ENCODE measurements at regions not wholly inside any gene's neighbourhood (a gene's known extent, or its start where the extent isn't known, plus 50 kb on each side); places are given as distances from the start of the nearest gene placed in this dataset.

GRCh38 chr1:199160521-199161318 is 521.9 kb downstream of the PTPRC start:
- no peak for TF ChIP-seq CTCF (IDR thresholded peaks at IDR 0.05 in 4 of 5, conservative IDR thresholded peaks at IDR 0.05 in 1 of 5)
- TF ChIP-seq POLR2A (IDR thresholded peaks at IDR 0.05): no peak

Data from gastrocnemius medialis (tissue), 4 donors.